Skeletal muscle tissue (tissue), 3 donors: ENCODE measurements at regions not wholly inside any gene's neighbourhood (a gene's known extent, or its start where the extent isn't known, plus 50 kb on each side); places are given as distances from the start of the nearest gene placed in this dataset.

Experiments
- H3K27ac ChIP-seq: one replicate; pipeline ENCODE4 v1.7.0; 2013; ENCODE audit warnings: mild to moderate bottlenecking, low read depth, low read length, inconsistent platforms
- H3K27me3 ChIP-seq, 3 donors: one replicate each; pipeline ENCODE4 v1.7.0; 2013; ENCODE audit warnings: low read length in 3 of 3; ENCODE audit not compliant: control insufficient read depth in 3 of 3, insufficient read depth in 3 of 3
- H3K36me3 ChIP-seq, 3 donors: one replicate each; pipeline ENCODE4 v1.7.0; 2013; ENCODE audit warnings: low read length in 3 of 3; ENCODE audit not compliant: control insufficient read depth in 3 of 3, insufficient read depth in 3 of 3
- H3K4me1 ChIP-seq, 3 donors: one replicate each; pipeline ENCODE4 v1.7.0; 2013; ENCODE audit warnings: low read length in 3 of 3, mild to moderate bottlenecking in 3 of 3; ENCODE audit not compliant: control insufficient read depth in 3 of 3, insufficient read depth in 3 of 3
- H3K4me3 ChIP-seq, 3 donors: one replicate each; pipeline ENCODE4 v1.7.0; 2013; ENCODE audit warnings: low read length in 3 of 3
- H3K9ac ChIP-seq, 3 donors: one replicate each; pipeline ENCODE4 v1.7.0; 2013; ENCODE audit warnings: low read length in 3 of 3, mild to moderate bottlenecking in 3 of 3, moderate library complexity in 2 of 3, low read depth in 1 of 3
- H3K9me3 ChIP-seq, 3 donors: one replicate each; pipeline ENCODE4 v1.7.0; 2013; ENCODE audit warnings: low read length in 3 of 3; ENCODE audit not compliant: control insufficient read depth in 3 of 3
- donor health status: Osteomylitis.

DNA sequence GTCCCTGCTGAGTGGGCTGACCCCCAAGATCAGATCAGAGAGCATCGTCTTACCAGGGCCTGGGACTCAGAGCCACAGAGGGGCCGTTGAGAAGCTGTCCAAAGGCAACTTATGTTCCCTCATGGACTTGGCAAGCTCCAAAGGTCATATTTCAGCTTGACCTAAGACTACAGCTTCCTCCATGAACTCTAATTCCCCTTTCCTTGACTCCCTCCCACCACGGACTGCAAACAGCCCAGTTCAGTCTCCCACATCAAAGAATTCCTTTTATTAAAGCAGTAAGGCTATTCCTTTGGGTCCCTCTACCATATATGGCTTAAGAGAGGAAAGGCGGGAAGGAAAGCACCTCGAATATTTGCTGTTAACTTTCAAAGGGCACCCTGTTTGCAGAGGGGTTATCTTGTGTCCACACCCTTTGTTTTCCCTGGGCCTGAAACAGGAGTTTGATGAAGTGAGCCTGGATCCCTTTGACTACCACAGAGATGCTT, 146.1 kb upstream of the THBS1 start:
- Histone ChIP-seq H3K36me3 (no peaks in the 10 kb centered on the region), H3K4me1 (peaks cover 12 to 23% (median 14%) of the 10 kb centered on the region in 3 donors), H3K27ac (no peak overlapping the region)

GRCh38 chr15:39435244-39435643, 145.6 kb upstream of the THBS1 start:
- Histone ChIP-seq H3K27me3 (no peaks in the 10 kb centered on the region), H3K9ac (no peak overlapping the region), H3K9me3 (peaks cover 0 to 4% (median 0%) of the 10 kb centered on the region in 3 donors), H3K27ac (no peak overlapping the region), H3K36me3 (no peaks in the 10 kb centered on the region), H3K4me1 (peaks cover 10 to 23% (median 14%) of the 10 kb centered on the region in 3 donors), H3K4me3 (no peak overlapping the region)

More for the DNA sequence above, 146.1 kb upstream of the THBS1 start:
- Histone ChIP-seq H3K9ac (no peak overlapping the region), H3K27me3 (no peaks in the 10 kb centered on the region), H3K4me3 (no peak overlapping the region), H3K9me3 (peaks cover 0 to 4% (median 0%) of the 10 kb centered on the region in 3 donors)

- Histone ChIP-seq H3K9ac (no peak overlapping the region), H3K9me3 (peaks cover 0 to 3% (median 0%) of the 10 kb centered on the region in 3 donors), H3K27ac (no peak overlapping the region), H3K4me3 (no peak overlapping the region), H3K27me3 (no peaks in the 10 kb centered on the region), H3K36me3 (no peaks in the 10 kb centered on the region), H3K4me1 (peaks cover 1 to 9% (median 9%) of the 10 kb centered on the region in 3 donors)
Observed at GRCh38 chr15:39438260-39438659, 142.6 kb upstream of the THBS1 start.

DNA sequence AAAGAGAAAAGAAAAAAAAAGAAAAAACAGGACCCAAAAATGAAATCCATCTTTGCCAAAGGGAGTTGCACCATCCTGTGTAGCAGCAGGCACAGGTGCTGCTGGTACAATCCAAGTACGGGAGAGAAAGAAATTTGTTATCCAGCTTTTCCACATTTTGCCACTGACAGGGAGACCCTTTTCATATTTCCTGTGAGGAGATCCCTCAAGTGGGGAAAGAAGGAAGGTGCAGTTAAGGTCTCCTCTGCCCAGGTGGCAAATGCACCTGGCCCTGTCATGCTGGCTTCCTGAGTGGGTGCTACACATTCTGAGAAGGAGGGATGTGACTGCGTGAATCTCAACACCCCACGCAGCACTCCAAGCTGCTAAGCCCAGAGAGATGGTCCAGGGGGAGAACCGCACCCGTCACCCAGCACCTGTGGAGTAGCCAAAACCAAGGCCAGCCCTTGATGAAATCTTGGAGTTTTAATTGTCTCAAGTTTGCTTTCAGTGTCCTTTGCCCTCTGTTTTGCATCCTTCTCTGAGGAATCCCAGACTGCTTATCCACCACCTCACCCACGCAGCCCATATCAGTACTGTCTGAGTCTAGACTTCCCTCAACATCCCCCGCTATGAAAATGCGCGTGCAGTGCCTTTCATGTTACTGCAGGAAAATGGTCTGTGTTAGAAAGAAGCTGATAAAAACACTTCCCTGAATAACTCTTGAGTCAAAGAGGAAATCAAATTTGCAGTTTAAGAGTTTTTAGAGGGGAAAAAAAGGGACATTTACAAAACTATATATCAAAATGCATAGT, 141.9 kb upstream of the THBS1 start:
- no peaks in the 10 kb centered on the region for H3K9me3 ChIP-seq
- H3K27me3 ChIP-seq = no peaks in the 10 kb centered on the region
- peaks cover 0 to 6% (median 5%) of the 10 kb centered on the region in 3 donors for H3K4me1 ChIP-seq
- no peaks in the 10 kb centered on the region for H3K36me3 ChIP-seq
- peak overlapping the region in 1 of 3 donors; percentile 25 for H3K9ac ChIP-seq
- H3K4me3 ChIP-seq = no peak overlapping the region
- H3K27ac ChIP-seq = no peak overlapping the region

DNA sequence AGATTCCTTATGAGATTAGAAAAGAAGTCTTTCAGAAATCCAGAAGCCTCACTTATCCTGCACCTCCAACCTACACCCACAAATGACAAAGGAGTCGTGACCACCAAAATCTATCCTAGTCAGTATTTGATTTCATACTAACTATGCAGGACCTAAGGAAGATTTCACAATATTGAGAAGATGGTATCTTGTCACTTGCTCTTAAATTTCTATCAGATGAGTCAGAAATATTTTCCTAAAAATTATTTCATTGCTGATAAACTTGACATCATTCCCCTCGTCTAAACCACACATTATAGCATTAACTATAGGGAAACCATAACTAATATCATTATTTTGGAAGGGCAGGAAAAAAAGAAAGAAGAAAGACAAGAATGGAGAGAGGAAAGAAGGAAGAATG, 138.0 kb upstream of the THBS1 start:
- H3K4me3 ChIP-seq = no peak overlapping the region
- peaks cover 0 to 4% (median 0%) of the 10 kb centered on the region in 3 donors for H3K4me1 ChIP-seq
- no peak overlapping the region for H3K27ac ChIP-seq
- no peak overlapping the region for H3K9ac ChIP-seq
- H3K9me3 ChIP-seq = no peaks in the 10 kb centered on the region
- H3K27me3 ChIP-seq = no peaks in the 10 kb centered on the region
- no peaks in the 10 kb centered on the region for H3K36me3 ChIP-seq

DNA sequence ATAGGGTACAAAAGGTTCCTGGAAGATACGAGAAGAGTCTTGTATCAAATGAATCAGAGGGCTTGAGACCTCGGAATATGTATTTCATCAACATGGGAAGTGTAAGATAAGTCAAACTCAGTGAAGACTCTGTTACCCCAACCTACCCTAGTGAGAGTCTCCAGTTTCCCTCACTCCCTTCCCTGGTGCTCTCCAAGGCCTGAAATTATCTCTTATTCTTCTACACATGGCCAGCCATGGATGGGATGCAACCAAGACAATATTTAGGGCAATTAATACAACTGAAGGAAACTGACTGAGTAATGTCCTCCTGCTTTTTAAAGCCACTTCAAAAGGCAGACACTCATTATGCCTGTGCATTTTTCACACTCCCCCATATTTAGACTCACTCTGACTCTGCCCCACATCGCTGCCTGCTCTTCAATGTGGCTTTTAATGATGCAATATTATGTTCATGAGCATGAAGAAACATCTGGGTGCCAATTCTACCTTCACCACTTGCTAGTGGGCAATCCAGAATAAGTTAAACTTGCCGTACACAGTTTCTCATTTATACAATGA, 137.1 kb upstream of the THBS1 start:
- Histone ChIP-seq H3K9me3 (no peaks in the 10 kb centered on the region), H3K27ac (no peak overlapping the region), H3K4me3 (no peak overlapping the region), H3K27me3 (no peaks in the 10 kb centered on the region), H3K36me3 (no peaks in the 10 kb centered on the region), H3K9ac (no peak overlapping the region), H3K4me1 (peaks cover 0 to 3% (median 0%) of the 10 kb centered on the region in 3 donors)

GRCh38 chr15:39444735-39445470, 136.0 kb upstream of the THBS1 start:
- Histone ChIP-seq H3K36me3 (no peaks in the 10 kb centered on the region), H3K27me3 (no peaks in the 10 kb centered on the region), H3K9me3 (no peaks in the 10 kb centered on the region), H3K4me3 (no peak overlapping the region), H3K9ac (no peak overlapping the region), H3K4me1 (no peaks in the 10 kb centered on the region), H3K27ac (no peak overlapping the region)

GRCh38 chr15:39445931-39446330, 134.9 kb upstream of the THBS1 start:
- H3K4me1 ChIP-seq = no peaks in the 10 kb centered on the region
- no peaks in the 10 kb centered on the region for H3K36me3 ChIP-seq
- no peaks in the 10 kb centered on the region for H3K9me3 ChIP-seq
- no peaks in the 10 kb centered on the region for H3K27me3 ChIP-seq
- H3K9ac ChIP-seq = no peak overlapping the region
- no peak overlapping the region for H3K27ac ChIP-seq
- H3K4me3 ChIP-seq = no peak overlapping the region

DNA sequence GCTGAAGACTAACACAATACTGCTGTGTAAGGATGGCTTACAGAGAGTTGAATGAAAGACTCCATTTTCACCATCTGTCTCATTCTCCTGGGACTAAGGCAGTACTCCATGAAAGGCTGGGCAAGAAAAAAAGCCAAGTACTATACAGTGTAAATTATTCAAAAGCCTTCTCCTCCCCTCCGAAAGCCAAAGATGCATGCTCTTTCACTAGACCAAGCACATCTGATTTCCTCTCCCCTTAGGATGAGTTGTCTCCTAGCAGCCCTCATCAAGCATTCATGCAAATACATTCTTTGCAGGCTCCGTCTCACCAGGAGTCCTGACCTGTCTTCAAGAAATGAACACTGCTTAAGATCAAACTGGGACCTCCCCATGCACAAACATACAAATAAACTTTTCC, 133.5 kb upstream of the THBS1 start:
- Histone ChIP-seq H3K27me3 (no peaks in the 10 kb centered on the region), H3K4me3 (no peak overlapping the region), H3K9ac (no peak overlapping the region), H3K9me3 (no peaks in the 10 kb centered on the region), H3K36me3 (no peaks in the 10 kb centered on the region), H3K27ac (no peak overlapping the region), H3K4me1 (no peaks in the 10 kb centered on the region)

DNA sequence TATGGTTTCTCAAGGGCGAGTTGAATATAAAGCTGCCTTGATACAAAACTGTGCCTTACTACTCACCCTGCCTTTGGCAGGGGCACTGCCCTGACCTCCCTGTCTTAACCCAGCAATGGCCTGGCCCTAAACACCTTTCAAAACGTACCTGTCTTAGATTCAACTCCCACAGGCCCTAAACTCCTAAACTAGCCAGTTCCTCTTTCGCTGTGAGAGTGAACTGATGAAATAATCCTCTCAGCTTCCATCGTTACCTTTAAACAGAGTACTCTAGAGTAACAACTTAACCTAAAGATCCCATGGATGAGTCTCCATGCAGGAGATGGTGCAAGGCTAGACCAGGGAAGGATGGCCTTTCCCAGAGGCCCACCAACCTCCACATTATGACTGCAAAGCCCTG, 133.0 kb upstream of the THBS1 start:
- Histone ChIP-seq H3K4me1 (no peaks in the 10 kb centered on the region), H3K9ac (no peak overlapping the region), H3K27ac (no peak overlapping the region), H3K4me3 (no peak overlapping the region), H3K9me3 (no peaks in the 10 kb centered on the region), H3K36me3 (no peaks in the 10 kb centered on the region), H3K27me3 (no peaks in the 10 kb centered on the region)
